SK-N-SH treated with all-trans-retinoic acid at 6 μM for 48 hours (cell line): ENCODE measurements at regions not wholly inside any gene's neighbourhood (a gene's known extent, or its start where the extent isn't known, plus 50 kb on each side); places are given as distances from the start of the nearest gene placed in this dataset.

Experiments used
- ATAC-seq: fragments of 200-7000 bp; cut with Tn5 transposase; 3 replicates; pipeline ENCODE4 v1.9.1; 2020; ENCODE audit warnings: mild to moderate bottlenecking, moderate library complexity
- ARNTL ChIP-seq: fragments of 450-650 bp; formaldehyde crosslinking; IDR thresholded peaks from 2 replicates; pipeline ENCODE4 v1.5.0; 2020; ENCODE audit warnings: low read depth, mild to moderate bottlenecking, moderate library complexity, borderline replicate concordance
- BACH2 ChIP-seq: fragments of 250-450 bp; sonication (Bioruptor Pico); IDR thresholded peaks from 2 replicates; pipeline ENCODE4 v1.9.0; 2021; ENCODE audit warnings: mild to moderate bottlenecking, borderline replicate concordance
- CREB5 ChIP-seq: fragments of 250-450 bp; sonication (Bioruptor Pico); IDR thresholded peaks from 2 replicates; pipeline ENCODE4 v1.5.1; 2020; ENCODE audit warnings: low read depth, mild to moderate bottlenecking, moderate library complexity
- CSDC2 ChIP-seq: fragments of 250-450 bp; sonication (Bioruptor Pico); IDR thresholded peaks from 2 replicates; pipeline ENCODE4 v1.5.0; 2020; ENCODE audit warnings: mild to moderate bottlenecking, moderate library complexity
- ESRRG ChIP-seq: fragments of 250-450 bp; sonication (Bioruptor Pico); IDR thresholded peaks from 2 replicates; pipeline ENCODE4 v1.6.1; 2021; ENCODE audit warnings: mild to moderate bottlenecking
- GLIS3 ChIP-seq: fragments of 250-450 bp; sonication (Bioruptor Pico); IDR thresholded peaks from 2 replicates; pipeline ENCODE4 v1.5.0; 2020; ENCODE audit warnings: mild to moderate bottlenecking, moderate library complexity
- ISL1 ChIP-seq: fragments of 250-450 bp; sonication (Bioruptor Pico); IDR thresholded peaks from 2 replicates; pipeline ENCODE4 v2.1.2; 2022; ENCODE audit warnings: mild to moderate bottlenecking, moderate library complexity
- OSR1 ChIP-seq: fragments of 250-450 bp; sonication (Bioruptor Pico); IDR thresholded peaks from 2 replicates; pipeline ENCODE4 v1.8.0; 2022; ENCODE audit warnings: moderate library complexity, mild to moderate bottlenecking, inconsistent platforms
- PATZ1 ChIP-seq: fragments of 250-450 bp; sonication (Bioruptor Pico); IDR thresholded peaks from 2 replicates; pipeline ENCODE4 v1.8.0; 2020; ENCODE audit warnings: mild to moderate bottlenecking, moderate library complexity, borderline replicate concordance
- POU6F1 ChIP-seq: fragments of 250-450 bp; sonication (Bioruptor Pico); IDR thresholded peaks from 2 replicates; pipeline ENCODE4 v1.8.0; 2021; ENCODE audit warnings: low read depth, mild to moderate bottlenecking, moderate library complexity, borderline replicate concordance
- PPARA ChIP-seq: fragments of 250-450 bp; sonication (Bioruptor Pico); IDR thresholded peaks from 2 replicates; pipeline ENCODE4 v1.5.0; 2020; ENCODE audit warnings: mild to moderate bottlenecking, borderline replicate concordance
- TCF4 ChIP-seq: fragments of 250-450 bp; sonication (Bioruptor Pico); IDR thresholded peaks from 2 replicates; pipeline ENCODE4 v1.8.0; 2021; ENCODE audit warnings: mild to moderate bottlenecking, moderate library complexity, borderline replicate concordance
- ZC3H10 ChIP-seq: fragments of 250-450 bp; sonication (Bioruptor Pico); IDR thresholded peaks from 2 replicates; pipeline ENCODE4 v1.5.1; 2021; ENCODE audit warnings: mild to moderate bottlenecking, moderate library complexity
- ZFP3 ChIP-seq: fragments of 250-450 bp; sonication (Bioruptor Pico); IDR thresholded peaks from 2 replicates; pipeline ENCODE4 v1.5.0; 2020; ENCODE audit warnings: mild to moderate bottlenecking, moderate library complexity
- ZFP30 ChIP-seq: fragments of 450-650 bp; formaldehyde crosslinking; IDR thresholded peaks from 2 replicates; pipeline ENCODE4 v1.5.0; 2022; ENCODE audit warnings: mild to moderate bottlenecking, moderate library complexity
- ZNF565 ChIP-seq: fragments of 450-650 bp; formaldehyde crosslinking; conservative IDR thresholded peaks from 2 replicates; pipeline ENCODE4 v1.5.0; 2020; ENCODE audit warnings: low read depth, mild to moderate bottlenecking, moderate library complexity
- ZNF70 ChIP-seq: fragments of 450-650 bp; formaldehyde crosslinking; IDR thresholded peaks from 2 replicates; pipeline ENCODE4 v1.5.0; 2020; ENCODE audit warnings: mild to moderate bottlenecking, moderate library complexity
- ZNF8 ChIP-seq: fragments of 450-650 bp; formaldehyde crosslinking; IDR thresholded peaks from 2 replicates; pipeline ENCODE4 v1.5.0; 2020; ENCODE audit warnings: mild to moderate bottlenecking, moderate library complexity
- TF ChIP-seq, protein P1 (sequence below): fragments of 250-450 bp; sonication (Bioruptor Pico); IDR thresholded peaks from 2 replicates; pipeline ENCODE4 v1.5.1; 2021; ENCODE audit warnings: mild to moderate bottlenecking, moderate library complexity
- TF ChIP-seq, protein P2 (sequence below): fragments of 250-450 bp; sonication (Bioruptor Pico); IDR thresholded peaks from 2 replicates; pipeline ENCODE4 v1.5.0; 2020; ENCODE audit warnings: mild to moderate bottlenecking, moderate library complexity

- no peak for TF ChIP-seq PATZ1 (CRISPR knock-in tag)
- no peak for TF ChIP-seq PPARA (CRISPR knock-in tag)
- no peak for TF ChIP-seq ESRRG
- no peak for ATAC-seq
These were observed 263.2 kb downstream of the CBLN1 start for GRCh38 chr16:49018259-49018931.

- no peak for ATAC-seq
- TF ChIP-seq ARNTL (CRISPR knock-in tag) = no peak
- TF ChIP-seq PPARA (CRISPR knock-in tag) = no peak
- TF ChIP-seq, protein P1, sequence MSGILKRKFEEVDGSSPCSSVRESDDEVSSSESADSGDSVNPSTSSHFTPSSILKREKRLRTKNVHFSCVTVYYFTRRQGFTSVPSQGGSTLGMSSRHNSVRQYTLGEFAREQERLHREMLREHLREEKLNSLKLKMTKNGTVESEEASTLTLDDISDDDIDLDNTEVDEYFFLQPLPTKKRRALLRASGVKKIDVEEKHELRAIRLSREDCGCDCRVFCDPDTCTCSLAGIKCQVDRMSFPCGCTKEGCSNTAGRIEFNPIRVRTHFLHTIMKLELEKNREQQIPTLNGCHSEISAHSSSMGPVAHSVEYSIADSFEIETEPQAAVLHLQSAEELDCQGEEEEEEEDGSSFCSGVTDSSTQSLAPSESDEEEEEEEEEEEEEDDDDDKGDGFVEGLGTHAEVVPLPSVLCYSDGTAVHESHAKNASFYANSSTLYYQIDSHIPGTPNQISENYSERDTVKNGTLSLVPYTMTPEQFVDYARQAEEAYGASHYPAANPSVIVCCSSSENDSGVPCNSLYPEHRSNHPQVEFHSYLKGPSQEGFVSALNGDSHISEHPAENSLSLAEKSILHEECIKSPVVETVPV (CRISPR knock-in tag) = no peak
- no peak for TF ChIP-seq PATZ1 (CRISPR knock-in tag)
- no peak for TF ChIP-seq ISL1 (CRISPR knock-in tag)
- no peak for TF ChIP-seq GLIS3 (CRISPR knock-in tag)
- no peak for TF ChIP-seq POU6F1 (CRISPR knock-in tag)
- TF ChIP-seq CSDC2 (CRISPR knock-in tag) = no peak
- TF ChIP-seq ZFP30 = no peak
- TF ChIP-seq CREB5 (CRISPR knock-in tag) = no peak
- no peak for TF ChIP-seq OSR1 (CRISPR knock-in tag)
- no peak for TF ChIP-seq ZNF8 (CRISPR knock-in tag)
- no peak for TF ChIP-seq BACH2 (CRISPR knock-in tag)
- no peak for TF ChIP-seq TCF4 (CRISPR knock-in tag)
- no peak for TF ChIP-seq ZFP3
These were observed 264.1 kb downstream of the CBLN1 start for GRCh38 chr16:49017501-49017900.

DNA sequence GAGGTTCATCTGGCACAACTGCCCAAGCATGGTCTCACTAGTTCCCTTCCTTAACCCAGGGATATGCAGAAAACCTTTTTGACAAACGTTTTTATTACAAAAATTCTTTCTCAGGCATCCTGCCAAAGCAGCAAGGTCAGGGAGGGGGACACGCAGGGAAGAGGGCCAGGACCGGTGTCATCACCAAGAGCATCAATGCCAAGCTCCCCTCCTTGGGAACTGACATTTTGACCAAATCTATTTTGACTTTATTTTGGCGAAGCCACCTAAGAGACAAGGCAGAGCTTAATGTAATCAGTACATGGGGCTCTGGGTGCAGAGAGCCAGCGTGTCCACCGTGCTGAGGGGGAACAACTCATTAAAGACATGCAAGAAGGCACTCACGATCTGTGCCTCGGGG, 265.2 kb downstream of the CBLN1 start:
- ATAC-seq = no peak
- no peak for TF ChIP-seq OSR1 (CRISPR knock-in tag)
- TF ChIP-seq ZNF70 (CRISPR knock-in tag) = no peak
- TF ChIP-seq PATZ1 (CRISPR knock-in tag) = no peak
- TF ChIP-seq ESRRG = no peak
- TF ChIP-seq, protein P2, sequence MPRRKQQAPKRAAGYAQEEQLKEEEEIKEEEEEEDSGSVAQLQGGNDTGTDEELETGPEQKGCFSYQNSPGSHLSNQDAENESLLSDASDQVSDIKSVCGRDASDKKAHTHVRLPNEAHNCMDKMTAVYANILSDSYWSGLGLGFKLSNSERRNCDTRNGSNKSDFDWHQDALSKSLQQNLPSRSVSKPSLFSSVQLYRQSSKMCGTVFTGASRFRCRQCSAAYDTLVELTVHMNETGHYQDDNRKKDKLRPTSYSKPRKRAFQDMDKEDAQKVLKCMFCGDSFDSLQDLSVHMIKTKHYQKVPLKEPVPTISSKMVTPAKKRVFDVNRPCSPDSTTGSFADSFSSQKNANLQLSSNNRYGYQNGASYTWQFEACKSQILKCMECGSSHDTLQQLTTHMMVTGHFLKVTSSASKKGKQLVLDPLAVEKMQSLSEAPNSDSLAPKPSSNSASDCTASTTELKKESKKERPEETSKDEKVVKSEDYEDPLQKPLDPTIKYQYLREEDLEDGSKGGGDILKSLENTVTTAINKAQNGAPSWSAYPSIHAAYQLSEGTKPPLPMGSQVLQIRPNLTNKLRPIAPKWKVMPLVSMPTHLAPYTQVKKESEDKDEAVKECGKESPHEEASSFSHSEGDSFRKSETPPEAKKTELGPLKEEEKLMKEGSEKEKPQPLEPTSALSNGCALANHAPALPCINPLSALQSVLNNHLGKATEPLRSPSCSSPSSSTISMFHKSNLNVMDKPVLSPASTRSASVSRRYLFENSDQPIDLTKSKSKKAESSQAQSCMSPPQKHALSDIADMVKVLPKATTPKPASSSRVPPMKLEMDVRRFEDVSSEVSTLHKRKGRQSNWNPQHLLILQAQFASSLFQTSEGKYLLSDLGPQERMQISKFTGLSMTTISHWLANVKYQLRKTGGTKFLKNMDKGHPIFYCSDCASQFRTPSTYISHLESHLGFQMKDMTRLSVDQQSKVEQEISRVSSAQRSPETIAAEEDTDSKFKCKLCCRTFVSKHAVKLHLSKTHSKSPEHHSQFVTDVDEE (CRISPR knock-in tag) = no peak
- TF ChIP-seq CSDC2 (CRISPR knock-in tag) = no peak
- TF ChIP-seq PPARA (CRISPR knock-in tag) = no peak
- TF ChIP-seq TCF4 (CRISPR knock-in tag) = no peak
- no peak for TF ChIP-seq ZFP30
- TF ChIP-seq, protein P1 (CRISPR knock-in tag) = no peak
- no peak for TF ChIP-seq ZNF565 (CRISPR knock-in tag)
- no peak for TF ChIP-seq ZNF8 (CRISPR knock-in tag)
- no peak for TF ChIP-seq BACH2 (CRISPR knock-in tag)
- no peak for TF ChIP-seq ZC3H10 (CRISPR knock-in tag)
